ENCODE measurements at regions not wholly inside any gene's neighbourhood (a gene's known extent, or its start where the extent isn't known, plus 50 kb on each side); places are given as distances from the start of the nearest gene placed in this dataset.
"Not testable (repeated sequence)": the region's sequence is repeated elsewhere in the genome, so short reads cannot be mapped to it uniquely, and the experiment has no call there.

GRCh38 chr10:10038348-10038747 lies 979.3 kb upstream of the CELF2 start:
- Mint-ChIP-seq H3K9me3 (no peaks in the 10 kb centered on the region), H3K27me3 (no peaks in the 10 kb centered on the region), H3K27ac (no peak overlapping the region), H3K36me3 (ENCODE audit: low read depth) (no peaks in the 10 kb centered on the region), H3K4me3 (no peak overlapping the region), H3K4me1 (no peaks in the 10 kb centered on the region)
- DNase-seq, result no peak
- intact Hi-C loops (cut with micrococcal nuclease), result no loop called here

DNA sequence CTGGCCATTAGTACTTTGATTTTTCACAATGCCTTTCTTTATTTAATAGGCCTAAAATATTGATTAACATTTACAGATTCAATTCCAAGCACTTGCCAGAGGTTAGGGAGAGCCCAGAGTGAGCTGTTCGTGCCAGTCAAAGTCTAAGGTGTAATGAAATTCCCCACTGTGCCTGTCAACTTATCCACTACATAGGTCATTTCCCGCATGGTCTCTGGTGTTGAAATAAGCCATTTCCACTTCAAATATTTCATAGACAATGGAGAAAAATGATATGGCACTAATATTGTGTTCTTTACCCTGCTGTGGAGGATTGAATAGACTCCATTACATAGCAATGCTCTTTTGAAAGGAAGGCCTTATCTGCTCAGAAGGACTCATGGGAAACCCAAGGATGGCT lies 978.1 kb upstream of the CELF2 start:
- Mint-ChIP-seq H3K27ac (no peak overlapping the region), H3K27me3 (no peaks in the 10 kb centered on the region), H3K4me3 (no peak overlapping the region), H3K4me1 (no peaks in the 10 kb centered on the region), H3K9me3 (no peaks in the 10 kb centered on the region), H3K36me3 (ENCODE audit: low read depth) (no peaks in the 10 kb centered on the region)
- intact Hi-C loops (cut with micrococcal nuclease), result no loop called here
- DNase-seq, result no peak

DNA sequence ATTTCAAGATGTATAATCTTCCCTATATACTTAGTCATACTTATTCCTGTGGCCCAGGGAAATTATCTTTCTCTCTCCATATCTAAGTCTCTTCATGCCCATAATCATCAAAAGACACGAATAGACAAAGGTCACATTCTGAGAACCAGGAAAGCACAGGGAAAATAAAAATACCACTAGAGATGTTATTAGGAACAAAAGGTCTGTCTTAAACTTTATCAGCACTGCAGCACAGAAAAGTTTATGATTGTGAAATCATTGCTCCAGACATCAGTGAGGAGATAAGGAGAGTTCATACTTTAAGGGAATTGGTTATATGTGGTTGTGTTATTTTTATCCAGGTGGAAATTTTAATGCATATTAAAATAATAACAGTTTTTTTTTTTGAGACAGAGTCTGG lies 974.6 kb upstream of the CELF2 start:
- H3K27ac Mint-ChIP-seq, result no peak overlapping the region
- no peaks in the 10 kb centered on the region for H3K9me3 Mint-ChIP-seq
- no peak overlapping the region for H3K4me3 Mint-ChIP-seq
- DNase-seq, result no peak
- no peaks in the 10 kb centered on the region for H3K27me3 Mint-ChIP-seq
- H3K4me1 Mint-ChIP-seq, result no peaks in the 10 kb centered on the region
- intact Hi-C loops (cut with micrococcal nuclease), result no loop called here
- H3K36me3 Mint-ChIP-seq (ENCODE audit: low read depth), result no peaks in the 10 kb centered on the region

- no peaks in the 10 kb centered on the region for H3K4me1 Mint-ChIP-seq
- no peak overlapping the region for H3K4me3 Mint-ChIP-seq
- no peaks in the 10 kb centered on the region for H3K27me3 Mint-ChIP-seq
- intact Hi-C loops (cut with micrococcal nuclease), result no loop called here
- no peak overlapping the region for H3K27ac Mint-ChIP-seq
- H3K36me3 Mint-ChIP-seq (ENCODE audit: low read depth), result no peaks in the 10 kb centered on the region
- H3K9me3 Mint-ChIP-seq, result no peaks in the 10 kb centered on the region
- DNase-seq, result no peak
Observed at GRCh38 chr10:10044922-10045764, 972.5 kb upstream of the CELF2 start.

DNA sequence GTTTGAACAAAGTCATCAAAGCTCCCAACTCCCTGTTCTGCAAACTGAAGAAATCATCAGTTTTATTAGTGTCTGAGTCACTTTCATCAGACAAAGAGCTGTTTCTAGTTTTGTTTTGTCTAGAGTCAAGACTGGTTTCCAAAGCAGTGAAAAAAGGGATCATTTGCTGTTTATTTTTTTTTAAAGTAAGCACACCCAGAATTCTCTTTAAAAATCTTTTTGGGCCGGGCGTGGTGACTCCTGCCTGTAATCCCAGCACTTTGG lies 972.0 kb upstream of the CELF2 start:
- H3K4me3 Mint-ChIP-seq, result no peak overlapping the region

GRCh38 chr10:10047426-10047825 lies 970.2 kb upstream of the CELF2 start:
- Mint-ChIP-seq H3K4me1 (no peaks in the 10 kb centered on the region), H3K4me3 (no peak overlapping the region), H3K27me3 (no peaks in the 10 kb centered on the region), H3K9me3 (no peaks in the 10 kb centered on the region), H3K27ac (no peak overlapping the region), H3K36me3 (ENCODE audit: low read depth) (no peaks in the 10 kb centered on the region)
- no peak for DNase-seq
- intact Hi-C loops (cut with micrococcal nuclease), result no loop called here

More for the DNA sequence above, 972.0 kb upstream of the CELF2 start:
- no peaks in the 10 kb centered on the region for H3K9me3 Mint-ChIP-seq
- no peak overlapping the region for H3K27ac Mint-ChIP-seq
- H3K27me3 Mint-ChIP-seq, result no peaks in the 10 kb centered on the region
- intact Hi-C loops (cut with micrococcal nuclease), result no loop called here
- no peak for DNase-seq
- H3K36me3 Mint-ChIP-seq (ENCODE audit: low read depth), result no peaks in the 10 kb centered on the region
- H3K4me1 Mint-ChIP-seq, result no peaks in the 10 kb centered on the region

- Mint-ChIP-seq H3K27ac (no peak overlapping the region), H3K27me3 (no peaks in the 10 kb centered on the region), H3K36me3 (ENCODE audit: low read depth) (no peaks in the 10 kb centered on the region), H3K4me1 (no peaks in the 10 kb centered on the region), H3K9me3 (no peaks in the 10 kb centered on the region), H3K4me3 (no peak overlapping the region)
- no peak for DNase-seq
- intact Hi-C loops (cut with micrococcal nuclease), result no loop called here
Observed at GRCh38 chr10:10053051-10053450, 964.6 kb upstream of the CELF2 start.

DNA sequence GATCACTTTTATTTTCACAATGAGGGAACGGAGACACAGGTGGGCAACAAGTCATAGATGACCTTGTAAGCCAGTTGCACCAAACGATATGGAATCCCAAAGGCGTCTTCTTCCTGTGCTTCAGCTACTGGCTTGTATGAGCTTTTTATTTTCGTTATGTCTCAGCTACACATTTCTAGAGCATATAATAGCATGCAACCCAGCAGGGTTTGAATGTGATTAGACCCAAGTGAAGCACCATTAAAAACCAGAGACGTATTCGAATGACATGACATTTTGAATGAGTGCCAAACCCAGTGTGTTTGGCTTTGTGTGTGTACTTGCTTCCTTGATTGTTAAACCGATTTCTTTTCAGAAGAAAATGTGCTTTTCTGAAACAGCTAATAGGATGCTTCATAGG lies 963.2 kb upstream of the CELF2 start:
- Mint-ChIP-seq H3K27me3 (no peaks in the 10 kb centered on the region), H3K27ac (no peak overlapping the region), H3K4me1 (no peaks in the 10 kb centered on the region), H3K4me3 (no peak overlapping the region), H3K36me3 (ENCODE audit: low read depth) (no peaks in the 10 kb centered on the region), H3K9me3 (no peaks in the 10 kb centered on the region)
- no peak for DNase-seq
- intact Hi-C loops (cut with micrococcal nuclease), result no loop called here

GRCh38 chr10:10055656-10056442 lies 961.8 kb upstream of the CELF2 start:
- Mint-ChIP-seq H3K36me3 (ENCODE audit: low read depth) (no peaks in the 10 kb centered on the region), H3K9me3 (no peaks in the 10 kb centered on the region)
- intact Hi-C loops (cut with micrococcal nuclease), result no loop called here

GRCh38 chr10:10056961-10057360 lies 960.7 kb upstream of the CELF2 start:
- Mint-ChIP-seq H3K27ac (no peak overlapping the region), H3K4me3 (no peak overlapping the region), H3K36me3 (ENCODE audit: low read depth) (no peaks in the 10 kb centered on the region), H3K4me1 (no peaks in the 10 kb centered on the region), H3K9me3 (no peaks in the 10 kb centered on the region), H3K27me3 (no peaks in the 10 kb centered on the region)
- DNase-seq, result no peak
- intact Hi-C loops (cut with micrococcal nuclease), result no loop called here

More at GRCh38 chr10:10055656-10056442, 961.8 kb upstream of the CELF2 start:
- Mint-ChIP-seq H3K27me3 (no peaks in the 10 kb centered on the region), H3K27ac (no peak overlapping the region), H3K4me1 (no peaks in the 10 kb centered on the region), H3K4me3 (no peak overlapping the region)
- no peak for DNase-seq

- Mint-ChIP-seq H3K27ac (no peak overlapping the region), H3K27me3 (no peaks in the 10 kb centered on the region), H3K9me3 (no peaks in the 10 kb centered on the region), H3K4me1 (no peaks in the 10 kb centered on the region), H3K36me3 (ENCODE audit: low read depth) (no peaks in the 10 kb centered on the region), H3K4me3 (no peak overlapping the region)
- DNase-seq, result no peak
- intact Hi-C loops (cut with micrococcal nuclease), result no loop called here
Observed at GRCh38 chr10:10067644-10068043, 950.0 kb upstream of the CELF2 start.

GRCh38 chr10:10074847-10075246 lies 942.8 kb upstream of the CELF2 start:
- H3K4me3 Mint-ChIP-seq; H3K27ac Mint-ChIP-seq; DNase-seq; H3K4me1 Mint-ChIP-seq; intact Hi-C loops (cut with micrococcal nuclease); H3K27me3 Mint-ChIP-seq; H3K36me3 Mint-ChIP-seq (ENCODE audit: low read depth); H3K9me3 Mint-ChIP-seq: not testable (repeated sequence)

- no peak for DNase-seq
- Mint-ChIP-seq H3K27me3 (no peaks in the 10 kb centered on the region), H3K9me3 (no peaks in the 10 kb centered on the region), H3K4me3 (no peak overlapping the region), H3K27ac (no peak overlapping the region), H3K4me1 (no peaks in the 10 kb centered on the region), H3K36me3 (ENCODE audit: low read depth) (no peaks in the 10 kb centered on the region)
- intact Hi-C loops (cut with micrococcal nuclease), result no loop called here
Observed at GRCh38 chr10:10078446-10078845, 939.2 kb upstream of the CELF2 start.

- H3K27ac Mint-ChIP-seq, result no peak overlapping the region
- no peaks in the 10 kb centered on the region for H3K9me3 Mint-ChIP-seq
- no peak for DNase-seq
- H3K4me3 Mint-ChIP-seq, result no peak overlapping the region
- no peaks in the 10 kb centered on the region for H3K27me3 Mint-ChIP-seq
- no peaks in the 10 kb centered on the region for H3K4me1 Mint-ChIP-seq
- no peaks in the 10 kb centered on the region for H3K36me3 Mint-ChIP-seq (ENCODE audit: low read depth)
- intact Hi-C loops (cut with micrococcal nuclease), result no loop called here
Observed at GRCh38 chr10:10092581-10092980, 925.1 kb upstream of the CELF2 start.

DNA sequence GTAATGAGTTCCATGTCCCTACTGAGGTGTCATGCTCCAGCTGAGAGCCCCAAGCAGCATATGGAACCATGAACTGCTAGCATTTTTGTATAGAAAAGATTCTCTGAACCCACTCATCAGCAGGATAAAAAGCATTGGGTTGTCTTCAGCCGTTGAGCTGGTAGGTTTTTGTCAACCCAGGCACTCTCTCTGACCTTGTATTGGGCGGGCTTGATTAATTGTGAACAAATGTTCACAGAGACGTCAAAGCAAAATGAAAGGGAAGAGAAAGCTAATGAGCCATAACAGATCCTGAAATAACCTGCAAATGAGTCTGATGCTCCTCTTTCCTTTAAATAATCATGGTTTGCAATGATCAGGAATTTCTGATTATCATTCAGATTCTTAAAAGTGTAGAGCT lies 924.7 kb upstream of the CELF2 start:
- Mint-ChIP-seq H3K4me3 (no peak overlapping the region), H3K4me1 (no peaks in the 10 kb centered on the region), H3K36me3 (ENCODE audit: low read depth) (no peaks in the 10 kb centered on the region), H3K9me3 (no peaks in the 10 kb centered on the region), H3K27me3 (no peaks in the 10 kb centered on the region), H3K27ac (no peak overlapping the region)
- intact Hi-C loops (cut with micrococcal nuclease), result no loop called here
- DNase-seq, result no peak

Measured in activated CD4-positive, alpha-beta T cell treated with anti-CD3 and anti-CD28 coated beads, Interleukin-2, amount 10 ng/mL, durations not matched to agents 24 days and 14 days (primary cell).